Calu3 (cell line): ENCODE measurements at regions not wholly inside any gene's neighbourhood (a gene's known extent, or its start where the extent isn't known, plus 50 kb on each side); places are given as distances from the start of the nearest gene placed in this dataset.

ENCODE experiments used
- BruUV-seq: library from RNA; stranded (reverse); fragments of 400-500 nt; replicated peaks from 2 replicates; lab custom pipeline; 2021; lab: Mats Ljungman, UMichigan
- CTCF ChIA-PET: fragments of 300-600 bp; sonication (Branson Sonifier 250); formaldehyde crosslinking; loops from one replicate; lab custom pipeline; 2022; ENCODE audit warnings: antibody characterized with exemption; lab: Charles Lee
- DNase-seq: peaks from one replicate; pipeline ENCODE4 v3.0.0; 2022
- H3K27ac Mint-ChIP-seq: one replicate; pipeline ENCODE4 v1.8.0; 2022; ENCODE audit warnings: mixed read lengths; ENCODE audit not compliant: unreplicated experiment
- H3K27me3 Mint-ChIP-seq: one replicate; pipeline ENCODE4 v1.8.0; 2022; ENCODE audit warnings: mixed read lengths; ENCODE audit not compliant: unreplicated experiment
- H3K36me3 Mint-ChIP-seq: one replicate; pipeline ENCODE4 v1.8.0; 2022; ENCODE audit warnings: mild to moderate bottlenecking, moderate library complexity, mixed read lengths; ENCODE audit not compliant: insufficient read depth, unreplicated experiment
- H3K4me1 Mint-ChIP-seq: one replicate; pipeline ENCODE4 v1.8.0; 2022; ENCODE audit warnings: mild to moderate bottlenecking, low read depth, mixed read lengths; ENCODE audit not compliant: unreplicated experiment
- H3K4me3 Mint-ChIP-seq: one replicate; pipeline ENCODE4 v1.8.0; 2022; ENCODE audit warnings: mild to moderate bottlenecking, low read depth, moderate library complexity, mixed read lengths; ENCODE audit not compliant: unreplicated experiment
- H3K9me3 Mint-ChIP-seq: one replicate; pipeline ENCODE4 v1.8.0; 2022; ENCODE audit warnings: low read depth, mixed read lengths; ENCODE audit not compliant: unreplicated experiment
- CTCF ChIP-seq: fragments of 200-600 bp; IDR thresholded peaks from one replicate; pipeline ENCODE4 v1.8.0; 2022; ENCODE audit warnings: antibody characterized with exemption; ENCODE audit not compliant: unreplicated experiment
- intact Hi-C: fragments of 100-400 bp; cut with micrococcal nuclease; formaldehyde crosslinking; loops from one replicate; pipeline ENCODE4 v1.10.0; 2022; ENCODE audit not compliant: unreplicated experiment

- intact Hi-C loops, result no loop called here
- no peaks in the 10 kb centered on the region for H3K27me3 Mint-ChIP-seq
- H3K4me3 Mint-ChIP-seq, result no peak overlapping the region
- DNase-seq, result no peak
- CTCF ChIA-PET, result no interaction called here
- BruUV-seq, result no TSS peak
- no peaks in the 10 kb centered on the region for H3K9me3 Mint-ChIP-seq
- peaks cover 26% of the 10 kb centered on the region for H3K4me1 Mint-ChIP-seq
- no peak for TF ChIP-seq CTCF
- no peak overlapping the region for H3K27ac Mint-ChIP-seq
- no peaks in the 10 kb centered on the region for H3K36me3 Mint-ChIP-seq
Observed at GRCh38 chr2:67604360-67604759, 207.2 kb downstream of the ETAA1 start.

- no TSS peak for BruUV-seq
- Mint-ChIP-seq H3K9me3 (no peaks in the 10 kb centered on the region), H3K27ac (no peak overlapping the region), H3K36me3 (no peaks in the 10 kb centered on the region), H3K27me3 (no peaks in the 10 kb centered on the region), H3K4me3 (no peak overlapping the region), H3K4me1 (peaks cover 10% of the 10 kb centered on the region)
- intact Hi-C loops, result no loop called here
- DNase-seq, result no peak
- TF ChIP-seq CTCF, result no peak
- CTCF ChIA-PET, result no interaction called here
Observed at GRCh38 chr2:67612576-67613042, 215.5 kb downstream of the ETAA1 start.

- Mint-ChIP-seq H3K36me3 (no peaks in the 10 kb centered on the region), H3K27ac (no peak overlapping the region), H3K9me3 (no peaks in the 10 kb centered on the region), H3K4me1 (peaks cover 10% of the 10 kb centered on the region), H3K27me3 (no peaks in the 10 kb centered on the region), H3K4me3 (no peak overlapping the region)
- CTCF ChIA-PET, result no interaction called here
- intact Hi-C loops, result no loop called here
- BruUV-seq, result no TSS peak
- no peak for TF ChIP-seq CTCF
- DNase-seq, result no peak
Observed at GRCh38 chr2:67613227-67613626, 216.1 kb downstream of the ETAA1 start.

- H3K4me1 Mint-ChIP-seq, result peaks cover 10% of the 10 kb centered on the region
- no TSS peak for BruUV-seq
- CTCF ChIA-PET, result no interaction called here
- H3K27ac Mint-ChIP-seq, result no peak overlapping the region
- no peaks in the 10 kb centered on the region for H3K9me3 Mint-ChIP-seq
- TF ChIP-seq CTCF, result no peak
- H3K36me3 Mint-ChIP-seq, result no peaks in the 10 kb centered on the region
- H3K27me3 Mint-ChIP-seq, result no peaks in the 10 kb centered on the region
- intact Hi-C loops, result no loop called here
- no peak overlapping the region for H3K4me3 Mint-ChIP-seq
- DNase-seq, result no peak
Observed at GRCh38 chr2:67614454-67614853, 217.3 kb downstream of the ETAA1 start.
